PFSK-1 (cell line): ENCODE measurements at regions not wholly inside any gene's neighbourhood (a gene's known extent, or its start where the extent isn't known, plus 50 kb on each side); places are given as distances from the start of the nearest gene placed in this dataset.

Experiments
- POLR2AphosphoS5 ChIP-seq: IDR thresholded peaks from 2 replicates; pipeline ENCODE4 v1.6.1; 2012; ENCODE audit warnings: low read depth, mild to moderate bottlenecking, control low read depth, low read length, moderate library complexity
- REST ChIP-seq, 2 experiments: IDR thresholded peaks; 2 replicates each; pipeline versions ENCODE4 v1.6.1 to v1.8.0; 2011 to 2012; ENCODE audit warnings: low read depth in 2 of 2, low read length in 2 of 2, control low read depth in 1 of 2, inconsistent platforms in 1 of 2, mild to moderate bottlenecking in 1 of 2, moderate library complexity in 1 of 2; ENCODE audit not compliant: insufficient read depth in 1 of 2
- SIN3A ChIP-seq: IDR thresholded peaks from 2 replicates; pipeline ENCODE4 v1.6.1; 2012; ENCODE audit warnings: mild to moderate bottlenecking, low read length, moderate library complexity, borderline replicate concordance; ENCODE audit not compliant: insufficient read depth
- TAF1 ChIP-seq: IDR thresholded peaks from 2 replicates; pipeline ENCODE4 v1.6.1; 2012; ENCODE audit warnings: low read length, control low read depth, borderline replicate concordance; ENCODE audit not compliant: insufficient read depth

- TF ChIP-seq POLR2AphosphoS5 (no peak), TAF1 (no peak), SIN3A (no peak), REST (IDR thresholded peaks at IDR 0.05; ENCODE audit: insufficient read depth in 1 of 2, low read depth in 2 of 2, low read length in 2 of 2) (no peak)
These were observed 102.2 kb upstream of the RET start for GRCh38 chr10:42974693-42975002.
